Pancreas (tissue), 10 donors: ENCODE measurements at regions not wholly inside any gene's neighbourhood (a gene's known extent, or its start where the extent isn't known, plus 50 kb on each side); places are given as distances from the start of the nearest gene placed in this dataset.

Source experiments
- ATAC-seq, 4 donors: fragments of 200-7000 bp; cut with Tn5 transposase; one replicate each; pipeline versions ENCODE4 v1.8.0 to v1.9.1; 2020; ENCODE audit warnings: mild to moderate bottlenecking in 4 of 4, moderate library complexity in 4 of 4
- DNase-seq, 6 donors: peaks; one replicate each; pipeline ENCODE4 v3.0.0-alpha.2; 2020
- FAIRE-seq: peaks from 2 replicates; lab custom pipeline; 2012; peaks lifted over from hg19 to GRCh38; lab: Jason Lieb, UNC
- H3K27ac ChIP-seq, 4 donors: fragments of 200-600 bp; sonication (generic); 1 replicate in 3 of 4; 2 replicates in 1 of 4; pipeline versions ENCODE4 v1.5.0 to v1.8.0; 2020
- H3K27me3 ChIP-seq, 4 donors: fragments of 200-600 bp; one replicate each; pipeline ENCODE4 v1.8.0; 2021
- H3K36me3 ChIP-seq, 3 donors: fragments of 200-600 bp; sonication (generic) in 1 of 3; one replicate each; pipeline versions ENCODE4 v1.5.0 to v1.8.0; 2020 to 2021
- H3K4me1 ChIP-seq, 3 donors: fragments of 200-600 bp; one replicate each; pipeline ENCODE4 v1.8.0; 2021
- H3K4me3 ChIP-seq, 4 donors: fragments of 200-600 bp; sonication (generic) in 2 of 4; one replicate each; pipeline versions ENCODE4 v1.5.0 to v1.8.0; 2020 to 2021
- H3K9me3 ChIP-seq, 4 donors: fragments of 200-600 bp; one replicate each; pipeline ENCODE4 v1.8.0; 2021
- CTCF ChIP-seq, 4 donors: fragments of 200-600 bp; sonication (generic) in 3 of 4; IDR thresholded peaks; one replicate each; pipeline versions ENCODE4 v1.5.0 to v1.8.0; 2021; ENCODE audit warnings: antibody characterized with exemption in 4 of 4
- WGBS, 2 donors: extraction: QIAGEN DNeasy Blood & Tissue Kit; methylation state at CpG; one replicate each; pipeline ENCODE4 v1.1.7; 2013; 5-methylcytosine and 5-hydroxymethylcytosine counted together
- intact Hi-C, 3 donors: fragments of 100-400 bp; cut with DNase I; formaldehyde crosslinking; loops; one replicate each; pipeline versions ENCODE4 v1.11.1 to v1.14.2; 2022
- donor health status: healthy with polysubstance abuse.
- donor health status: DM: no; HTN: no; CAD: no; lungs with moderate emphysema.
- donor health status: DM: no; HTN: no; CAD: no.
- donor health status: control.
- donor health status: control.
- donor health status: Bipolar disorder and iron deficiency.
- donor health status: DM: yes; HTN: yes; CAD: no.
- donor health status: DM: no; HTN: no; CAD: no.
- donor health status: DM: no; HTN: no; CAD: no.
- donor health status: DM: yes; HTN: yes; CAD: no.

- Histone ChIP-seq H3K27me3 (no peaks in the 10 kb centered on the region), H3K4me3 (no peak overlapping the region), H3K9me3 (no peaks in the 10 kb centered on the region), H3K4me1 (no peaks in the 10 kb centered on the region), H3K36me3 (no peaks in the 10 kb centered on the region), H3K27ac (no peak overlapping the region)
- ATAC-seq, result no peak
- no peak for TF ChIP-seq CTCF (IDR thresholded peaks at IDR 0.05)
- 93 to 95% methylated on average over 2 of the region's 2 CpGs for WGBS, 2 donors
- FAIRE-seq, result no peak
- no peak for DNase-seq
- intact Hi-C loops, result no loop called here
These were observed 1150.8 kb upstream of the FANCL start for GRCh38 chr2:59391896-59392295.

DNA sequence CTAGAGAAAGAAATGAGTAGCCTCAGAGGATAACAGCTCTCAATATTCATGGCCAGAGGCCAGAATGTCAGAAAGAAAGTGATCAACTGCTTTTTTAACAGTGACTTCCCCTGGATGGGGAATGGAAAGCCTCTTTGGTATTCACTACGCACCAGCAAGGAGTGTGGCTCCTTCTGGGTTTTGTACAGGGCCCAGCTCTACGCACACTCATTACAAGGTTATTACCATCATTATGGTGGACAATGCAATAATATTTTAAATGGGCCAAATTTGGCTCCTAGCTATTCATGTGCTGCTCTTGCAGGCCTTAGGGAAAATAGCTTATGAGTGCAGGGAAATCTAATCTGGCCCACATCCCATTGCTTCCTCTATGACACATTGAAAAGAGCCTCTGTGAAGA, 1149.5 kb upstream of the FANCL start:
- H3K4me3 ChIP-seq, result no peak overlapping the region
- no peak overlapping the region for H3K27ac ChIP-seq
- intact Hi-C loops, result no loop called here
- no peak for ATAC-seq
- H3K36me3 ChIP-seq, result no peaks in the 10 kb centered on the region
- 90 to 94% methylated on average over 2 of the region's 2 CpGs for WGBS, 2 donors
- FAIRE-seq, result no peak
- no peaks in the 10 kb centered on the region for H3K4me1 ChIP-seq
- no peaks in the 10 kb centered on the region for H3K27me3 ChIP-seq
- no peak for DNase-seq
- no peaks in the 10 kb centered on the region for H3K9me3 ChIP-seq
- no peak for TF ChIP-seq CTCF (IDR thresholded peaks at IDR 0.05)

GRCh38 chr2:59389240-59389639, 1148.1 kb upstream of the FANCL start:
- Histone ChIP-seq H3K9me3 (no peaks in the 10 kb centered on the region), H3K36me3 (no peaks in the 10 kb centered on the region), H3K27me3 (no peaks in the 10 kb centered on the region), H3K4me1 (no peaks in the 10 kb centered on the region), H3K27ac (no peak overlapping the region), H3K4me3 (no peak overlapping the region)
- FAIRE-seq, result no peak
- intact Hi-C loops, result no loop called here
- ATAC-seq, result no peak
- DNase-seq, result peak in 2 of 6 donors; percentile 13 to 14
- no peak for TF ChIP-seq CTCF (IDR thresholded peaks at IDR 0.05)
- WGBS, 2 donors, result 8 to 9% methylated on average over 1 of the region's 1 CpG

- DNase-seq (no peak), ATAC-seq (no peak), FAIRE-seq (no peak)
- H3K9me3 ChIP-seq, result no peaks in the 10 kb centered on the region
- TF ChIP-seq CTCF (IDR thresholded peaks at IDR 0.05), result no peak
- H3K4me3 ChIP-seq, result no peak overlapping the region
- H3K36me3 ChIP-seq, result no peaks in the 10 kb centered on the region
- WGBS, 2 donors, result 90% methylated on average over 10 of the region's 10 CpGs
- intact Hi-C loops, result no loop called here
- H3K27me3 ChIP-seq, result no peaks in the 10 kb centered on the region
- H3K27ac ChIP-seq, result no peak overlapping the region
- no peaks in the 10 kb centered on the region for H3K4me1 ChIP-seq
These were observed 1144.8 kb upstream of the FANCL start for GRCh38 chr2:59385971-59386370.

GRCh38 chr2:59383473-59383872, 1142.3 kb upstream of the FANCL start:
- H3K4me3 ChIP-seq, result no peak overlapping the region
- DNase-seq (no peak), ATAC-seq (no peak), FAIRE-seq (no peak)
- no peaks in the 10 kb centered on the region for H3K4me1 ChIP-seq
- H3K27me3 ChIP-seq, result no peaks in the 10 kb centered on the region
- H3K9me3 ChIP-seq, result no peaks in the 10 kb centered on the region
- TF ChIP-seq CTCF (IDR thresholded peaks at IDR 0.05), result no peak
- H3K27ac ChIP-seq, result no peak overlapping the region
- no peaks in the 10 kb centered on the region for H3K36me3 ChIP-seq
- intact Hi-C loops, result no loop called here
- WGBS, 2 donors, result 6 to 9% methylated on average over 1 of the region's 1 CpG
